HG03095 (cell line): ENCODE measurements at regions not wholly inside any gene's neighbourhood (a gene's known extent, or its start where the extent isn't known, plus 50 kb on each side); places are given as distances from the start of the nearest gene placed in this dataset.

Source experiments
- ATAC-seq: cut with Tn5 transposase; IDR thresholded peaks from one replicate; pipeline ENCODE4 v1.9.1; 2021; ENCODE audit warnings: moderate library complexity; ENCODE audit not compliant: unreplicated experiment

DNA sequence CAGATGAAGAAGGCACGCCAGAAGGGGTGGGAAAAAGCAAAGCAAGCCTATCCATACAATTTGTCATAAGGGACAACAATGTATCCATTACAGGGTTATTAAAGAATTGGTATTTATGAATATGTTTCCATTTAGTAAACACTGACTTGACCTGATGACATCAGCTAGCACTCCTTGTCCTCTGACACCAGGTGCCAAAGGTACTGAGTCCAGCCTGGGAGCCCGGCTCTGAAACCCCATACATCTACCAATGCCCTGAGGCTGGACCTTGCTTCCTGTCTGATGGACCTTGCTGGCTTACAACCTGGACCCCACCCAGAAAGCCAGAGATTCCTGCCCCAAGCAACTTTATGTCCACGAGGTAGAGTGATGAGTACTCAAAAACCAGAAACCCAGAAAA lies 263.0 kb upstream of the ATP11B start:
- ATAC-seq: no peak

DNA sequence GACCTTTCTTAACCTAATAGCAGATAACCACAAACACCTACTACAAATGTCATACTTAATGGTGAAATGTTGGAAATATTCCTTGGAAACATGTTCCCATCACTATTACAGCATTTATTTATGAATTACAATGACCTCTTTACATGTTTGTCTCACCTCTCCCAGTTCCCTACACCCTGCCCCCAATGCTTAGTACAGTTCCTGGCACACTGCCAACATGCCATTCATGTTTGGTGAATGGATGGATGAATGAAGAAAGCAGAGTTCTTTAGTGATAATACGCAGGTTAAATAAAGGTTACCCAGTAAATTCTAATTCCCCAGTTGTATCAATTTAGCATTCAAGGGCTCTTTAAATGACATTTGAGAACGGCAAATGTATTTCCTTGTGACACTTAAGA lies 259.9 kb upstream of the ATP11B start:
- ATAC-seq: no peak

DNA sequence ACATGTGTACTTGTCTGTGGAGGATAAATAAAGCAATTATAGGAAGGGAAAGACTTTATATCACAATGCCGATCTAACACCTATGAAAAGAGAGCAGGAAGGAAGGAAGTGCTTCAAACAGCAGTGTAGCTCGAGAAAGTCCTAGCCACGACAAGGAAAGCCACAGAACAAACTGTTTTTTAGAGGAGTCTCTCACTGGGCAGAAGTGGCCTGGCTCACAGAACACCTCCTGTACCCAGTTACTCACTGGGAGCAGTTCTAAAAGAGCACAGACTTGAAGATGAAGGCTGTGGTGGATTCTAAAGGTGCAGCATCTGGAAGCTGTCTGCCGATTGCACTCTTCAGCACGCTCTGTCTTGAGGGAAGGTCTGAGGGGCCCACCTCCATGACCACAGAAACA lies 248.8 kb upstream of the ATP11B start:
- no peak for ATAC-seq

DNA sequence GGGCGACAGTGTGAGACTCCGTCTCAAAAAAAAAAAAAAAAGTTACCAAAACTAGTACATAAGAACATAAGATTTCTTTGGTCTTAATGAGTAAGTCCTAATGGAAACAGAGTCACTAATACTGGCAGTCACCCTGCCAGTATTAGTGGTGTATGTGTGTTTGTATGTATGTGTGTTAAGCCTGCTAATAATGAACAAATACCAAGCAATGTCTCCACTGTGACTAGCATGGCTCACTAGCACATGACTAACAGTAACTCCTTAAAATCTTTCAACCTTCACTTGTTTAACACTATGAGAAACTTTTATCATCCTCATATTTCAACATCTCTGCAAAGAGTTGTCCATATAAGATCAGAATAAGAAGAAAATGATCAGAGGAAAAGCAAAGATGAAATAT lies 231.0 kb upstream of the ATP11B start:
- no peak for ATAC-seq

DNA sequence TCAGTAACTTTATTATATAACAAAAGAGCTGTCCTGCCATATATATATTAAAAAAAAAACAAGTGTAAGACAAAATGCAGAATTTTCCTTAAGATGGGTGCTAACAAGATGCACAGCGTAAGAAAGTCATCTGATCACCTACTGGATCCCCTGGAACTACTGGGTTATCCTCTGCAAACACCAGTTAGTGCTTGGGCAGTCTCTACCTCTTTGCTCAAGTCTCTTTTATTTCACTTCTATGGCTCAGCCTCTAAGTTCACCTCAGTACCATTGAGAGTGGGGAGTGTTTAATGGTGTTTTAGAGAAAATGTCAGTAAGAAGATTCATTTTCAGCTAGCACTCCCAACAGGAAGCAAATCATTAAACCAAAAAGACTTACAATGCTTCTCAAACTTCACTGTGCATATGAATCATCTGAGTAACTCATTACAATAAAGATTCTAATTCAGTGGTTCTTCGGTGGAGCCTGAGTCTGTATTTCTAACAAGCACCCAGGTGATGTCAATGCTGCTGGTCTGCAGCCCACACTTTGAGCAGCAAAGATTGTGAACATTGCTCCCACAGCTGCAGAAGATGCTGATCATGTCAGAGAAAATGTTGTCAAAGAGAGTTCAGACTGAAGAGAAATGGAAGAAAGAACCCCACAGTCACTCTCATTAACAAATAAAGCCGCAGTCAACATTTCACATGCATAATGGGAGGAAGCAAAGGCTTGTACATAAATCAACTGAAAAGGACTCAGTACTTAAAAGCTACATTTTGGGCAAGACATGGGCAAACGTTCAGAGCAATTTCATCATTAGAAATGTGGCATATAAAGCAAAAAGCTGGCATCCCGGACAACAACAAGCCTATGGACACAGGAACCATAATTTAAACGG lies 227.1 kb upstream of the ATP11B start:
- no peak for ATAC-seq

DNA sequence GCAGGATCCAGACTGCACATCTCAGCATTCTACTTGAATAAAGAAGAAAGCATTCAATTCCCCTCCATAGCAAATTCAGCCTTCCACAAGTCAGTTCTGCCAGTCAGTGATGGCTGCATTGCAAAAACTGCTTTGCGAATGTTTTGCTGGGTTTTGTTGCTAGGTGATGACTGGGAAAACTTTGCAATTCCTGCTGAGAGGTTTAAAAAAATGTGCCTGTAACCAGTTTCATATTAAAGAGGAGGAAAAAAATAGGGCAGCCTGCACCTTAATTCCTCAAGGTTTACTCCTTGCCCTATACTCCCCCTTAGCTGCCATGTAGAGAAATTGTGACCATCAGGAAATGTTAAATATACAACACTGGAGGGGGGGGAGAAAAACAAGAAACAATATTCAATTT lies 225.6 kb upstream of the ATP11B start:
- ATAC-seq: no peak

DNA sequence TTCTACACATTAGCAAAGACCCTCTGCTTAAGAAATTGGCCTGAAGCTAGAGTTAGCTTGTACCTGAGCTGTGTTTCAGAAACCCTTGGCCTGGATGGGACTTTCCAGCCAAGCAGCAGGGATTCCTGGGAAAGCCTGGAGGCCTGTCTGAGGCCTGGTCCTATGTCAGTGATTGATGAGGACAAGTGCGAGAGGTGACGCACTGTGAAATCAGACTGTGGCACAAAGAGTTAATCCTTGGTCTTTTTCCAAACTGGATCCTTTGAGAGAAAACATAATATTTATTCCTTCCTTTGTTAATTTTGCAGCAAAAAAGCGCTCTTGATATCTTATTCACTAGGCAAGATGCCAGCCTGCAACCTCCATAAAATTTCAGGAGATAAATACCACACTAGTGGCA lies 225.0 kb upstream of the ATP11B start:
- ATAC-seq: no peak

DNA sequence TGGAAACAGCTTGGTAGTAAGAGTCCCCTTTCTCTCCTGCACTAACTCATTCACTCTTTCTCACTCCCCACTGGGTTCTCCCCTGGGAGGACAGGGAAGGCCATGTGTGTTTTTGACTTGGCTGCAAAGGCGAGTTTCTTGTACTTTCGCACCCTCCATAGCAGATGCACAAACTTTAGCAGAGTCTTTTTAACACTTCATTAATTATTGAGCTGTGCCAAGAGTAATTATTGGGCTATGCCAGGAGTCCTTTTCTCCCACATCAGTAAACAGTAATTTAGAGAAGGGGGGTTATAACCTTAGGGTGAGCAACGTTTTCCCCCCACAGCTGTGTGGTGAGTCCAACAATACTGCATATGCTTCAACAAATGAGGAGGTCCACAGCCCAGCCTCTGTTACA lies 224.4 kb upstream of the ATP11B start:
- no peak for ATAC-seq

DNA sequence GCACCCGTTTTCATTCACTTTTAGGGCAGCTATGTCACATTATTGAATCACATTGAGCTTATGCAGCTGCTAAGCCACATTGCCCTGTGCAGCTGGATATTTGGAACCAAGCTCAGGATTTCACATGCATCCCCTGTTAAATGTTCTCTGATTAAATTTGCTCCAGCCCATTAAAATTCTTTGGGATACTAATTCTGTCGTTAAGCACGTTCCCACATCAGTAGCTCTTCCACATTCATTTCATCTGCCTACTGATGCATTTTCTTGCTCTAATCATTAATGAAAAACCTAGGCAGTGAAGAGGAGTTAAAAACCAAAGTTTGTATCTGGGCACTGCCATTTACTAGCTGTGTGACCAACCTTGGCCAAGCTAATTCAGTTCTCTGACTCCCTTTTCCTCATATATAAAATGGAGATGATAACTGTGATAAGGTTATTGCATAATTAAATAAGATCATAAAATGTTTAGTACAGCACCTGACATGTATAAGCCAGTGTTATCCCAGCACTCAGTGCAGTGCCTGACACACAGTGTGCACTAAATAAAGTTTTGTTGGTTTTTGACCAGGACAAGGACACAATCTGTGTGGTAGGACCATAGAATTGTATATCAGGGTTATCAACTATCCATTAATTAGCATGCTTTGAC lies 222.2 kb upstream of the ATP11B start:
- ATAC-seq: no peak

DNA sequence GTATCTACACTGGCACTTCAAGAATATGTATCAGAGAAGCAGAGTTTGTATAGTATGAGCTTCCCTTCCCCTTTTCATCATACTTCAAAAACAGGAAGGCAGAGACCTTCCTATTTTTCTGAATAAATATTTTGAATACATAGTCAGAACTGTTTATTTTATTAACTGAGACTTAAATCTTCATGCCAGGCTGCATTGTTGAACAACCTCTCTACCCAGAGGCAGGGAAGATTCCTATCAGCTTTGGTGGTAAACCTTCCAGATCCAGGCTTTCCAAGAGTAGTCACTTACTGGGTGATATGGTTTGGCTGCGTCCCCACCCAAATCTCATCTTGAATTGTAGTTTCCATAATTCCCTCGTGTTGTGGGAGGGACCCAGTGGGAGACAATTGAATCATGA lies 217.4 kb upstream of the ATP11B start:
- no peak for ATAC-seq

DNA sequence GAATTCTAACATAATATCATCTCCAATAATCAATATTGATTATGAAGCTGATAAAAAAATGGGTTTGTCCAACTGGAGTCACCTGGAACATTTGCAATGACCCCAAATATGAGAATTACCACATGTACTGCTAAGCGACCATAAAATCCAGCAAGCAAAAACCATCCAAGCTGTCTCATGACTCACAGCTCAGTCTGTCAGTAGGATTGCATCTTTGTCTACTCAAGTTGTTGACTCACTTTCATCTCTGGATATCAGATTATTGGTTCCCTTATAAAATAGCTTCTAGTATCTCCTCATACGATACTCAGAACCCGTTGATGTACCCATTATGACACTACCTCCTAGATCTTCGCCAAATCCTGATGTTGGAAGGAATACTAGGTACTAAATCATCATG lies 209.8 kb upstream of the ATP11B start:
- no peak for ATAC-seq

DNA sequence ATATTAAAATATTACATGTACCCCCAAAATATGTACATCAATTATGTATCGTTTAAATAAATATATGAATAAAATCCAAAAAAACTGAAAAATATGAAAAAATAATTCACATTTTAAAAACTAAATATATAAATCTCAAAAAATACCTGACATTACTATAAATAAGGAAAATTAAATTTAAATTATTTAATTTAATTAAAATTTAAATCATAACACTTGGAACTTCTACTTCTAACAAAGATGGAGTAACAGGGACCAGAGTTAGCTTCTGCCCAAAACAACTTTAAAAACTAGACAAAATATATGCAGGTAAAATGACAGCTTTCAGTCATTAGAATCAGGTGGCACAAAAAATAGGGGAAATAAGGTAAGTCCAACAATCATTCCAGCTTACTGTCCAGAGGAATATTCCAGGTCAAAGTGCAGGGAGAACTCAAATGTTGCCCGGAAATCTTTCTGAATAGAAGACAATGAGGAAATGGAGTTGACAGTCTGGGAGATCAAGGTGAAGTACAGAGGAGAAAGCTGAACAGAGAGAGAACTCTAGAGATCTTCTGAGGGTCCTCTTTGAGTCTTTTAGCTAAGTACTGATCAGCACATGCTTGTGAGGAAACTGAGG lies 207.7 kb upstream of the ATP11B start:
- ATAC-seq: no peak

DNA sequence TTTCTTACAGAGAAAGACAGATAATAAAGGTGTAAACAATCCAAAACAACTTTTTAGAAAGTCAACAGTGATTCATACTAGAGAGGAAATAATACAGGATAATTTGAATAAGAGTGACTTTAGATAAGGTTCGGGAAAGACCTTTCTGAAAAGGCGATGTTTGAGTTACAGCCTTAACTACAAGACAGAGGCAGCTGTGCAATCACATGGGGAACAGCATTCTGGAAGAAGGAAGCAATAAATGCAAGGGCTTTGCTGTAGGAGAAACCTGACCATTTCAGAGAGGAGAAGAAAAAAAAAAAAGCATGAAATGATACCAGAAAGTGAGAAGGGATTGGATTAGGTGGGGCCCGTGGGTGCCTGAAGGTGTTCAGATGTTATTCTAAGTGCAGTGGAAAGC lies 200.6 kb upstream of the ATP11B start:
- no peak for ATAC-seq

DNA sequence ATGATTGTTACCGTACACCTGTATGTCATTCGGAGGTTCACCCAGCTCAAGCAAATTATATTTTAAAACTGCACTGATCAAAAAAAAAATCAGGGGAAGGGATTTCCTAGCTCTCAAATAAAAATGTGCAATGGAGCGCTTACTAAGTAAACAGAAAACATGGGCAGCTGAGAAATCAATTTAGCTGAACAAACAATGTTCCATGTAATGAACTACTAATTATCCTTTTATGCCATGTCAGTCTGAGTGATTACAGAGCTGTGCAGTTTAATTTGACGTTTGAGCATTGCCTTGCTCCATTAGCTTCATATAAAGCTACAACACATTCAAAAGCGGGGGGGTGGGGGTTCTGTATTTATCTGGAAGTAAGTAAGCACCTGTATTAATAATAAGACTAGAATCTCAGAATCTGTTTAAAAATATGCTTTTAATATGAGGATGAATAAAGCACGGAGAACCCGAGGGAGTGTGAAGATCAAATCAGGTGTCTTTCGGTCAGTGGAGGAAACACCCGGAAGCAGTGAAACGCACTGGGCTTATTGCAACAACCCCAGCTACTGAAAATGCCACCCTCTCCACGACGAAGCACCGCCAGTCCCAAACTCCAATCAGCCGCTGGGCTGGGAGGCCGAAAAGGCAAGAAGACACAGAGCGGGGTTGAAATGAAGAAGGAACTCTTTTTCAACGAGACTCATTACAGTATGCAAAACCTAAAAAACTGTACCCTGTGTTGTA lies 196.5 kb upstream of the ATP11B start:
- no peak for ATAC-seq

DNA sequence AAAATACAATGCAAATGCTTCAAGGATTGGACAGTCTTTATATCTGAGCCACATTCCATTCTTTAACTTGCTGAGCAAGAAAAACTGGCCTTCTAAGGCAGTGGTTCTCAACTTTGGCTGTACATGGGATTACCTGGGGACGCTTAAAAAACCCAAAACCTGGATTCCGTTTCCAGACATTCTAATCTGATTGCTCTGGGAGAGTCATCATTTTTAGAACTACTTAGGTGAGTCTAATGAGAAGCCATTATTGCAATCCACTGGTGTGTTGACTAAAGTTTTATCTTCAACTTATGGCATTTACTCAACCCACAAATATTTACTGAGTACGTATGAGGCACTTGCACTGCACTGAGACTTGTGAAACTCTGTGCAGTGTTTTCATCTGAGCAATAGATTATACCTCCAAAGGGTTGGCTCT lies 195.7 kb upstream of the ATP11B start:
- ATAC-seq: no peak

DNA sequence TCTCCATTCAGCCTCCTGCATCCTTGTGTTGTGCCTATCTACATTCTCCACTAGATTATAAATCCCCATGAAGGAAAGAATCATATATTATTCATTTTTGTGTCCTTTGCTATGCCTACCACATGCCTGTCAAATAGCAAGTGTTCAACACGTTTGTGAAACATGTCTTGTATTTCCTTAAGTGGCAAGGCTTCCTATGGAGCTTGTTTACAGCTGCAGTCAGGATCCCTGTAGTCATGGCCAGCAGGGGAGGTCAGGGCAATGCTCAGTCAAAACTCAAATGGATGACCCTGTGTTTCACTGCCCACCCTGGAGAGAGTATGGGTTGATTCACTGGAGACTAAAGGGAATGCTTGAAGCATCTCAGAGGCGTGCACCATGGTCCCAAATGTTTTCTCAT lies 191.7 kb upstream of the ATP11B start:
- no peak for ATAC-seq

DNA sequence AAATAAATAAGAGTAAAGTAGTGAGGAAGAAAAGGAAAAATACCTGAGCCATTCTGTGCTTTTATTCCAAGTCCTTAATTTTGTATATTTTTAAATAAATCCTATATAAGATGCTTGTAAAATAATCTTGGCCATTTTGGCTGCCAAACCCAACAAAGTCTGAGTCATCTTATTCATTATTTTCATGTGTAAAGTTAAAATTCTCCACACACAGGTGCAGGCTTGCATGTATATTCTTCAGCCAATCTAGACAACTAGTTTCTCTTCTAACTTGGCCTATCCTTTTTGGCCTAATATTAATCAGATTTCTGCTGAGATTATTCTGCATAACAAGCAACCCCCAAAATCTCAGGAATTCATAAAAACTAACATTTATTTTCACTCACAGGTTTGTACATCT lies 189.8 kb upstream of the ATP11B start:
- no peak for ATAC-seq

DNA sequence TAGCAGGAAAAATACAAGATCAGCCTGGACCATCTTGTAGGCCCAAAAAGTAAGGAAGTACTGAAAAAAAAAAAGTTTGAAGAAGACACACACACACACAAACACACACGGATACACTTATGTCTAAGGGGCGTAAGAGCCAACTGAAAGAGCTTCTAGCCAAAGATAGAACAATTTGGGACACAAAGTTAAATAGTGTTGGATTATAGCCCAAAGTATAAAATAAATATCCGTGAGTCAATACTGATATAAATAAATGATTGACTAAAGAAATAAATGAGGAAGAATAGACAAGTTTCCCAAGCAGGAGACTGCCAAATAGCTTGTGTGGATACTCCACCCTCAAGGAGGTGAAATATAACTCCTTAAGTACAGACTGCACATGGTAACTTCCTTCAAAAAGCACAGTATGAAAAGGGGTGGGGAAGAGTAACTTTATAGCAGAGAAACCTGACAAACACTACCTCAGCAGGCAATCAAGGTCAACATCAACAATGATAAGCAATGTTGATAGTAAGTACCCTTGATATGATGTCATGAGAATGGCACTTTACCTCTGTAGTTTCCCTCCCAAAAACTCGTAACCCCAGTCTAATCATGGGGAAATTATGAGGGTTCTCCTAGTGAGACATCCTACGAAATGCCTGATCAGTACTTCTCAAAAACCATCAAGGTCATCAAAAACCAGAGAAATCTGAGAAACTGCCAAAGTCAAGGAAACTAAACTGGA lies 187.3 kb upstream of the ATP11B start:
- ATAC-seq: no peak

DNA sequence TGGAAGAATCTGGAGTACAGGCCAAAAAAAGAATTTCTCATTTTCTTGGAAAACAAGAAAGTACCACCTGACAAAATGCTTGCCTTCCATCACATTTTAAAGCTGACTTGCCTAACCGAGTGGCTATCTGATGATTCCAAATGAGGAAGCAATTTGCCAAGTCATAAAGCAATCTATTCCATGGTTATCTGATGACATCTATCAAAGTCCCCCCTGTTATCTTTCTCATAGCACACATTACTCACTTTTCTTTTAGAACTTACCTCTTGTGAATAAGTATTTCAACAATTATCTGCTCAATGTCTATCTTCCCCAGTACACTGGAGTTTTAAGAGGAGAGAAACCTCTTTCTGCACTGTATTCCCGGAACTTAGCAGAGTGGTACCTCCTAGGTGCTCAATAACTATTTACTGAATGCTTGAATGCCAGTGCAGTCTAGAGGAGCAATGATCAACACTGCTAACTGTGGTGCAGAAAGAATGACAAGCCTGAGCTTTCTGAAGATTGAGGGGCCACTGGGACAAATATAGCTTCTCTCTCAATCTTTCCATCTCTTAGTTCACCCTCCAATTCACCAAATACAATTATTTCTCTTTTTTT lies 186.3 kb upstream of the ATP11B start:
- no peak for ATAC-seq

DNA sequence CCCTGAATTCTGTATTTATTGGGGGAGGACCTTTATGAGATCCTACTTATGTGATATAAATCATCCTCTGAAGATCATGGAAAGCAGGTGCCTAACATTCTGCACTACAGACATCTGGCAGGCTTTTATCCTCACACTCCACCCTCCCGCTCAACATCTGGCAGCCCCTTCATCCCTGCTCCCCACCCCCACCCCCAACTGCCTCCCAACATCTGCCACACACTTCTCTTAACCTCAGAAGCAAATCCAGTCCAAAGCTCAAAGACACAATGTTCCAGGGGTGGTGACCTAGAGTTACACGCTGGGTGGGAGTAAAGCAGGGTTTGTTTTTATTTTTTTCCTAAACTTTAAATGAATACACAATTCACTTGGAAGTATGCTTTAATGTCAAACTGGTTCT lies 184.5 kb upstream of the ATP11B start:
- ATAC-seq: no peak
